ENCODE measurements at regions not wholly inside any gene's neighbourhood (a gene's known extent, or its start where the extent isn't known, plus 50 kb on each side); places are given as distances from the start of the nearest gene placed in this dataset.

DNA sequence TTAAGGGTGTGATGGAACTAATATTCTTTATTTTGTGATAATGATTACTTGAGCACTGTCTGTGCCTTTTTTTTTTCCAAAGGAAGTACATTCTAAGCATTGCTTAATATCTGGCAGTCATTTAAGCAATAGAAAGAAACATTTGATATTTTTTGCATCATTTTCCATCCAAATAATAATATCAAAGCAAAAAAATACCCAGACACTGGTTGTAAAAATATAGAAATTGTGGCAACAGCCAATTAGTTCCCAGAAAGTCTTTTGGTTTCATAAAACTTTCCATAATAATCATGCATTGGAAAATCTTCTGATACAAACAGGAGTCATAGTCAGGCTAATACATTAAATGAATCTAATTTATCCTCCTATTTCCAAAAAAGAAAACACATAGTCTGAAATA, 629.3 kb upstream of the ADAMTS5 start (continued):
- no peak for TF ChIP-seq CTCF (conservative IDR thresholded peaks at IDR 0.05; ENCODE audit: low read depth in 2 of 2)

DNA sequence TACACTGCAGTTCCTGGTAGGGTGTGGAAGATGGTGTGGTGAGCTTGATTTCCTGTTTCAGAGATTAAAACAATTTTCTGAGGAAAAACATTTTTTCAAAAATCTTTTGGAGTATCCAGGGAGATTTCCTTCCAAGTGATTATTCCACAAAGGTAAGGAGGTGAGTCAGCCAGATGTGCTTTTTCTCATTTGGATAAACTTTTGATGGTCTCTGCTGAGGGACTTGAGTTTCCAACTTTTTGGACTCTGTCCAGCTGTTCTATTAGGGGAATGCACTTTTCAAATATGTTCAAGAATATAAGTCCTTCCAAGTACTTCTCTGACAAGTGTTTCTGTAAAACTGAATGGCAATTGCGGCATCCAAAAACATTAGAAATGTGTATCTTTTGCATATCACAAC, 628.8 kb upstream of the ADAMTS5 start:
- Mint-ChIP-seq H3K36me3 (ENCODE audit: low read depth) (no peaks in the 10 kb centered on the region), H3K9me3 (peaks cover 2% of the 10 kb centered on the region; the same call in 2 of the 3 replicates), H3K4me3 (no peak overlapping the region), H3K4me1 (no peaks in the 10 kb centered on the region), H3K27me3 (ENCODE audit: insufficient read depth, low read depth, poor library complexity) (no peaks in the 10 kb centered on the region), H3K27ac (no peak overlapping the region)
- DNase-seq (ENCODE audit: low spot score) (no peak), ATAC-seq (no peak)
- no peaks in the 10 kb centered on the region for H3K79me2 ChIP-seq (replicated peaks; ENCODE audit: insufficient read depth)
- no peak overlapping the region for H2AFZ ChIP-seq
- H3K27ac ChIP-seq (ENCODE audit: low read depth), result no peak overlapping the region
- TF ChIP-seq POLR2AphosphoS5 (IDR thresholded peaks at IDR 0.05; ENCODE audit: low read depth) (no peak), REST (IDR thresholded peaks at IDR 0.05; ENCODE audit: unreplicated experiment) (no peak), ZNF114 (CRISPR knock-in tag; IDR thresholded peaks at IDR 0.05) (no peak), NANOG (IDR thresholded peaks at IDR 0.05; ENCODE audit: borderline replicate concordance) (no peak), CREB1 (CRISPR knock-in tag; IDR thresholded peaks at IDR 0.05; ENCODE audit: low read depth) (no peak), JUNB (IDR thresholded peaks at IDR 0.05; ENCODE audit: unreplicated experiment) (no peak), ZNF331 (CRISPR knock-in tag; IDR thresholded peaks at IDR 0.05; ENCODE audit: low read depth) (no peak)
- no peak overlapping the region for H3K4me2 ChIP-seq
- H3F3A ChIP-seq (replicated peaks; ENCODE audit: low read depth), result no peaks in the 10 kb centered on the region
- no peaks in the 10 kb centered on the region for H3K36me3 ChIP-seq (ENCODE audit: insufficient read depth)
- no peaks in the 10 kb centered on the region for H4K20me1 ChIP-seq (replicated peaks; ENCODE audit: insufficient read depth)
- no peaks in the 10 kb centered on the region for H3K4me1 ChIP-seq (ENCODE audit: insufficient read depth)
- no peak overlapping the region for H3K4me3 ChIP-seq
- no peaks in the 10 kb centered on the region for H3K27me3 ChIP-seq (ENCODE audit: insufficient read depth)
- peaks cover under 1% of the 10 kb centered on the region for H3K9me2 ChIP-seq (ENCODE audit: insufficient read depth)

GRCh38 chr21:27590271-27590670, 623.4 kb upstream of the ADAMTS5 start:
- DNase-seq (ENCODE audit: low spot score) (peak; percentile 21), ATAC-seq (no peak; the same call in 2 of the 3 replicates)
- H3K4me3 ChIP-seq, result no peak overlapping the region
- H3F3A ChIP-seq (replicated peaks; ENCODE audit: low read depth), result no peaks in the 10 kb centered on the region
- no peak overlapping the region for H3K27ac ChIP-seq (ENCODE audit: low read depth)
- Mint-ChIP-seq H3K36me3 (ENCODE audit: low read depth) (no peaks in the 10 kb centered on the region), H3K9me3 (no peaks in the 10 kb centered on the region), H3K4me1 (peaks cover 2% of the 10 kb centered on the region; the same call in 1 of the 3 replicates), H3K4me3 (no peak overlapping the region), H3K27me3 (ENCODE audit: insufficient read depth, low read depth, poor library complexity) (no peaks in the 10 kb centered on the region), H3K27ac (no peak overlapping the region)
- no peaks in the 10 kb centered on the region for H3K27me3 ChIP-seq (ENCODE audit: insufficient read depth)
- no peak overlapping the region for H2AFZ ChIP-seq
- peaks cover 3% of the 10 kb centered on the region; the same call in 1 of the 2 replicates for H3K4me1 ChIP-seq (ENCODE audit: insufficient read depth)
- no peaks in the 10 kb centered on the region for H3K79me2 ChIP-seq (replicated peaks; ENCODE audit: insufficient read depth)
- no peaks in the 10 kb centered on the region; the same call in 1 of the 2 replicates for H3K9me2 ChIP-seq (ENCODE audit: insufficient read depth)
- H3K36me3 ChIP-seq (ENCODE audit: insufficient read depth), result no peaks in the 10 kb centered on the region
- H4K20me1 ChIP-seq (replicated peaks; ENCODE audit: insufficient read depth), result no peaks in the 10 kb centered on the region
- H3K4me2 ChIP-seq, result no peak overlapping the region
- no peak for TF ChIP-seq ZNF114 (CRISPR knock-in tag; IDR thresholded peaks at IDR 0.05)
- no peak for TF ChIP-seq NANOG (IDR thresholded peaks at IDR 0.05; ENCODE audit: borderline replicate concordance)
- no peak for TF ChIP-seq CTCF (conservative IDR thresholded peaks at IDR 0.05; ENCODE audit: low read depth in 2 of 2)
- no peak for TF ChIP-seq POLR2AphosphoS5 (IDR thresholded peaks at IDR 0.05; ENCODE audit: low read depth)
- TF ChIP-seq CREB1 (CRISPR knock-in tag; IDR thresholded peaks at IDR 0.05; ENCODE audit: low read depth), result no peak
- no peak for TF ChIP-seq EZH2 (IDR thresholded peaks at IDR 0.05; ENCODE audit: low read depth, unreplicated experiment)
- TF ChIP-seq ZNF331 (CRISPR knock-in tag; IDR thresholded peaks at IDR 0.05; ENCODE audit: low read depth), result no peak
- no peak for TF ChIP-seq STAT1 (IDR thresholded peaks at IDR 0.05; ENCODE audit: unreplicated experiment)

All from GM23338 (cell line).